Retina (tissue), 1 donor: ENCODE measurements at regions not wholly inside any gene's neighbourhood (a gene's known extent, or its start where the extent isn't known, plus 50 kb on each side); places are given as distances from the start of the nearest gene placed in this dataset.

ENCODE experiments used
- DNase-seq: peaks from one replicate; pipeline ENCODE4 v3.0.0-alpha.2; 2016

DNA sequence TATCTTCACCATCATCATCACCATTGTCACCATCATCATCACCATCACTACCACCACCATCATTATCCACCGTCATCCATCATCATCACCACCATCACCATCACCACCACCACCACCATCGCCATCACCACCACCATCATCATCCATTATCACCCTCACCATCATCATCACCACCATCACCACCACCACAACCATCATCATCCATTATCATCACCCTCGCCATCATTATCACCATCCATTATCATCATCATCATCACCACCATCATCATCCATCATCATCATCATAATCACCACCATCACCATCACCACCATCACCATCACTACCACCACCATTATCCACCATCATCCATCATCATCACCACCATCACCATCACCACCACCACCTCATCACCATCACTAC lies 95.6 kb downstream of the C16orf95 start:
- DNase-seq = no peak

DNA sequence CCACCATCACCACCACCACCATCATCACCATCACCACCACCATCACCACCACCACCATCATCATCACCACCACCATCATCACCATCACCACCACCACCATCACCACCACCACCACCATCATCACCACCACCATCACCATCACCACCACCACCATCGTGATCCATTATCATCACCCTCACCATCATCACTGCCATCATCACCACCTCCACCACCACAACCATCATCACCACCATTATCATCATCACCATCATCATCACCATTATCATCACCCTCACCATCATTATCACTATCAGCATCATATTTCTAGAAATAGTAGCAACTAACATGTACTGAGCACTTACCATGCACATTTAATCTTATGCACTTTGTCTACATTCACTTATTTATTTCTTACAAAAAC lies 94.9 kb downstream of the C16orf95 start:
- no peak for DNase-seq

DNA sequence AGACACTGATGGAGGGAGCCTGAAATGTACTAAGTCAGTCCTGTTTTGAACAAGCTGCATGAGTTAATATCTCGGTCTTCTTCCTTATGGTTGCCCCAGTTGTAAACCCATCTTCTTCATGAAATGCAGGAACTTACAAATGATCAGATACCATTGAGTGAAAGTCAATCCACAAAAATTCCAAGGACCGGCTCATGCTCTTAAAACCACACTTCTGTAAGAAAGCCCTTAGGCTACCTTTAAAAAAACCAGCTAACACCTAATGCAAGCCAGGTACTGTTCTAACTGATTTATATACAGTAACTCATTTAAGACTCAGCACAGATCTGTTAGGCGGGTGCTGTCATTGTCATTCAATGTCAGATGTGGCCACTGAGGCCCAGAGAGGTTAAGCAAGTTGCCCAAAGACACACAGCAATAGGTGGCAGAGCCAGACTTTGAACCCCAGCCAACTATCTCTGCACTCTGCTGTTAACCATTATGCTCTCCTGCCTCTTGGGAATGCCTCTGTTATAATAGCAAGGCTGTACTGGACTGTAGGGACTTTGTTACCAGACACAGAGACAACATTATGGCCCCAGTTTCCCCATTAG lies 93.4 kb downstream of the C16orf95 start:
- no peak for DNase-seq

DNA sequence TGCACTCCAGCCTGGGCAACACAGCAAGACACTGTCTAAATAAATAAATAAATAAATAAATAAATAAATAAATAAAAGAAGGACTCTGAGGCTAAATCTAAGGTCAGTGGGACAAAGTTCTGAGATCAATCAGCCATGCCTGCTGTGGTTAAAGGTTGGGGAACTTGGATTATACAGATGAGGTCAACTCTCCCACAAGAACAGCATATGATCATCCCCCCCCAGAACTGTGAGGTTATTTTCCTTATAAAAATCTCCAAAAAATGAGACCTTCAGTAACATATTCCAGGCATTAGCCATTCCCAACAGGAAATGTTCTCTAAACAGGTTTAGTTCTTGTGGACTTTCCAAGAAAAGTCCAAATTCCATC lies 90.3 kb downstream of the C16orf95 start:
- DNase-seq = no peak

DNA sequence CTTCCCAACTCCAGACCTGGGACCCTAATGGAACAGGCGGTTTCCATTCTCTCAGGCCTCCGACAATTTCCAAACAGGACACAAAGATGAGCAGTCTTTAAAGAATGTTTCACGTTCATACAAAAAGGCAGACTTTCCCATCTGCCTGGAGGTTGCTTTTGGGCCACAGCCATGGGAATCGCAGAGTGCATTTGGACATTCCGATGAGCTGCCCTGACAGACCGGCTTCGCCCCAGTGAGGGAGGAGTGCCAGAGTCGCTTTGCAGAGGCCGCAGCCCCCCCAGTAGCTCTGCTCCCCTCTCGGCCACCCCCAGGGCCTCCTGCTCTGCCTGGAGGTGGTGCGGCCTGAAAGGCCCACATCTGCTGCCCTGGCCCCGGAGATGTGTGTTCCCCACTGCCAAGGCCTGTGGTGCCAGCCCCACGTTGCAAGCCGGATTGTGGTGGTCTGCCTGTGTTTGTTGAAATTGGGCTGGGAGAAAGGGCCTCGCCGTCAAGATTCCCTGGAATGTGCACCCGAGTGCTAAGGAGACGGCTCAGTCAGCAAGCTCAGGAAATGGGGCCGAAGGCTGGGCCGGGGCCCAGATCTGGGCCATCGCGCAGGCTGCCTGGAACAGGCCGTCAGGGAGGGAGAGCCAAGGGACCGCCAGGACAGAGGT lies 89.8 kb downstream of the C16orf95 start:
- no peak for DNase-seq

DNA sequence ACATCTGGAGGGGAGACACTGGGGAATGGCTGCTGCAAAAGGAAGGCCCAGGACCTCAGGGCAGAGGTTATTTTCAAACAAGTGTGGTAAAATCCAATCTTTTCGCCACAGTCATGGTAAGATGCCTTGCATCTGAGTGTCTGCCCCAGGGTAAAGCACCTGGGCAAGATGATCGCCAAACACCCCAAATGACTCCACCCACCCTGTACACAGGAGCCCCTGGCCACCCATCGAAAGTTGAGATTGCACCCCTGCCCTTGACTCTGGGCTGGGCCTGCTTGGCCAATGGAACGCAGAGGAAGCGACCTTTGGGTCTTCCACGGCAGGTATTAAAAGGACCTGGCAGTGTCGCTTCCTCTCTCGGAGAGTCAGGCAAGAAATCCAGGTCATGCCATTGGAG lies 88.8 kb downstream of the C16orf95 start:
- no peak for DNase-seq

DNA sequence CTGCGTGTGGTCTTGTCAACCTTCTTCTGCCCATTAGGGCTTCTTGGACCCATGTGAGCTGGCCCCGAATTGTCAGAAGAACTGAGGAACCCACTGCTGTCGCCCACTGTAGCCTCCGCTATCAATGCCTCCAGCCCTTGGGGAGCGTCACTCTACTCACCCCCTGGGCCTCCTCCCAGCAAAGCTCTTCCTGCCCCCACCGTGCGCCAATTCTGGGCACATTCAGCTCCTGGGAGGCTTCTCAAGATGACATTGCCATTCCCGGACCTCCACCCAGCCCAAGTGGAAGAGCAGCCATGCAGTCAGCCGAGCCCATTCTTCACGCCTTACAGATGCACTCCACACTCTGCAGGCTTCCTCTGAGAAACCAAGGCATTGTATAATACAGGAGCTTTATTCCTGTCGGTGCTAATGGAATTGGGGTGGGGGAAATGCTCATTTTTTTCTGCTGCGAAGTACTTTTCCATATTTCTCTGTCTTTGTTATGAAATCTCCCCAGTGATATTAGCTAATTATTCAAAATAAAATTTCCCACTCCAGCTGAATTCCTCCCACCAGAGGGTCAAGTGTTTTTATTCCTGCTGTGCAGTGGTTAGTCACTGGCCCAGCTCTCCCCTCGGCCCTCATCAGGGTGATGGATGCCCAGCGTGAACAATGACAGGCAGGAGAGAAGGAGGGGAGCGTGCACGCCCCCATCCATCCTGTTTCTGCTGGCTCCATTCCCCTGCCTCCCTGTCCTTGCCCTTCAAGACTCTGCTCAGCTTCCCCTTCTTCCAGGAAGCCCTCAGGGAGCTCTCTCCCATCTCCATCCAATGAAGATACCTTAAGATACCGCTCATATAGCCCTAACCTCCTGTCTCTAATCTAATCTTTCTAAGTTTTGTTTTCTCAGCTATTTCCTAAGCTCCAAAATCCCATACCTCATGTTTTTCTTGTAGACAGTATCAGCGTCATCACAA lies 87.7 kb downstream of the C16orf95 start:
- no peak for DNase-seq

DNA sequence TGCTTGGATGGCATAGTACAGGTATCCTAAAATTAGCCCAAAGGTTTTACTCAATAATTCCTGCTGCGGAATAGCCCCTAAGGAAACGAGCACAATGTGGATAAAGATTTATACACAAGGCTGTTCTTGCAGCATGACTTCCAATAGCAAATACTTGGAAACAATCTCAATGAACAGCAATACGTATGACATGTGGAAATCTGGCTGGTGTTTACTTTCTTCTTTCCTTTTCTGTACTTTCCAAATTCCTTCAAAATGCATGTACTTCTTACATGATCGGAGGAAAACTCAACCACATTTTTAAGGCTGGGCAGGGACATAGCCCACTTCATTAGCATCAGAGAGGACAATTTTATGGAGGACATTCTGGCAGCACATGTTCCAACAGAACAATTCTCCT lies 86.6 kb downstream of the C16orf95 start:
- no peak for DNase-seq

DNA sequence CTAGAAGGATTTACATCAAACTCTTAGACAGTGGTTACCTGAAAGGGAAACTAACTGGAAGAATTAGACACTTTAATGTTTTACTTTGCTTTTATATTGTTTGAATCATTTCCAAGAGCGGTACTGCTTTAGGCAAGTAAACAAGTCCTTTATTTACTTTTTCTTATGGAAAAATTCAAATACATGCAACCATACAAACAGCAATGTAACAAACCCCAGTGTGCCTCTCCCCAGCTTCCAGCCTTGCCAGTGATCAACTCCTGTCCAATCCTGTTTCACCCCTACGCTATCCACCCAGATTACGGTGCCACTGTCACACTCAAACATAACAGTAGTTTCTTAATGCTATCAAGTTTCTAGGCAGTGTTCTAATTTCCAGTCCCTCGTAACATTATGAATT lies 85.9 kb downstream of the C16orf95 start:
- DNase-seq = no peak

DNA sequence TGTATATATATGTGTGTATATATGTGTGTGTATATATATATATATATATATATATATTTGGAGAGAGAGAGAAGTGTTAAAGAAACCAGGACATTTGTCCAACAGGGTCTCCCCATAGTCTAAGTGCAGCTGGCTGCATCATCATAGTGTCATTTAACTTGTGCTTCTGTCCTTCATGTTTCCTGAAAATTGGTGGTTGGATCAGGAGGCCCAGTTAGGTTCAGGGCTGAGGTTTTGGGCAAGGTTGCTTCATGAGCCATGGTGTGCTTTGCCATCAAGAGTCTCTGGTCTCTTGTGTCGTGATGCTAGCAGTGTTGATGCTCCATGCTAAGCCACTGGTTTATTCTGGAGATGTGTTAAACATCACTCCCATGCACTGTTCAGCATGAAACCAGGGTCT lies 85.3 kb downstream of the C16orf95 start:
- no peak for DNase-seq

DNA sequence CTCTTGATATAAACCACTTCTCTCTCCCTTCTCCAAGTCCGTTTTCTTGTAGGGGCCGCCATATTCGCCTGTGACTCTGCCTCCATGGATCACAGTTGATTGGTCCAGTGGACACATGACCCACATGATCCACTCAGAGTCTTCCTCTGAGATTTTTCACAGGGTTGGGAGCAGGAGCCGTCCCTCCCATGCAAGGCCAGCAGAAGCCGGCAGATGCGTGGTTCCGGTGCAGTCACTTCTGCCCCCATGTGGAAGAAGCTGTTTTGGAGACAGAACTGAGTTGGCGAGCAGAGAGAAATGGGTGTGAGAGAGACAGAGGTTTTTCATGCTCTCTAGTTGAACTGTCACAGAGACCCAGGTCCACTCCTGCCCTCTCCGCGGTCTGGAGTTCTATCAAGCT lies 83.3 kb downstream of the C16orf95 start:
- DNase-seq = no peak

DNA sequence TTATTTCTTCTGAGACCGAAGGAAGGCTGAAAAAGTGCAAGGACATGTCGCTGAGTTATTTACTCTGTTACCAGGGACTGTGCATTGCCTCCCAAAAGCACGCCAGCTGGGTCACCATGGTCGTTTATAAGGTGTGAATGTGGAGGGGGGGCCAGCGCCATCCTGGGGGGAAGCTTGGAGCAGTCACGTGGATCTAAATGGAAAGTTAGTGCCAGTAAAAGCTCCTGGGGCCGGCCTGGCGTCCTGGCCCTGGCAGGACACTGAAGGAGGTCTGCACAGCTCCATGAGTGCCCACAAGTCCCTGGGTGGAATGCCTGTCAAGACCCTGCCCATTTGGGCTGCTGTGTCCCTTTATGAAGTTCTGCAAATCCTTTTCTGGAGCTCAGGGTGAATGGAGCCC lies 82.6 kb downstream of the C16orf95 start:
- no peak for DNase-seq

DNA sequence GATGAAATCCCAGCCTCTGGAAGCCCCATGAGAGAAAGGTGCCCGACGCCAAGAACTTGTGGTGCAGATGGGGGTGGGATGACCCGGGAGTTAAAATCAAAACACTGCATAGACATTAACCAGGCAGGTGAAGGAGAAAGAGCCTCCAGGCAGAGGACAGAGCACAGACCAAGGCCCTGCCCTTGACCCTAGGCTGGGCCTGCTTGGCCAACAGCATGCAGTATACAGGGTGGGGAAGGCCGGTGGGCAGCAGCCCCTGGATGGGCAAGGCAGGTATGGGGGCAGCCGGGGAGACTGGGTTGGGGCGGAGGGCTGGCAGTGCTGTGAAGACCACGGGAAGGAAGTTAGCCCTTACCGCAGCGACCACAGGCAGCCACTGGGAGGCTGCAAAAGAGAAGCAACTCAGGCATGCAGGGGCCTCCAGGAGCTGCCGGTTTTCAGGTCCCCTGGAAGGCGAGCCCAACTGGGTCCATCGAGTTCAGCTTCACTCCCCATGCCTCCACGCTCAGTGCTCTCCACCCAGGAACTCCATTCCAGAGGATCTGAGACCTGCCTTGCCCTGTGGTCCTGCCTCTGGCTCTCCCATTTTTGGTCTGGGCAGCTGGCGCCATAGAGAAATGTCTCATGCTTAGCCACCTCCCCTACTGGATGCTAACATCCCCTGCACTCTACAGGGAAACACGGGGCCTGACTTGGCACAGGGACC lies 81.2 kb downstream of the C16orf95 start:
- DNase-seq = no peak

DNA sequence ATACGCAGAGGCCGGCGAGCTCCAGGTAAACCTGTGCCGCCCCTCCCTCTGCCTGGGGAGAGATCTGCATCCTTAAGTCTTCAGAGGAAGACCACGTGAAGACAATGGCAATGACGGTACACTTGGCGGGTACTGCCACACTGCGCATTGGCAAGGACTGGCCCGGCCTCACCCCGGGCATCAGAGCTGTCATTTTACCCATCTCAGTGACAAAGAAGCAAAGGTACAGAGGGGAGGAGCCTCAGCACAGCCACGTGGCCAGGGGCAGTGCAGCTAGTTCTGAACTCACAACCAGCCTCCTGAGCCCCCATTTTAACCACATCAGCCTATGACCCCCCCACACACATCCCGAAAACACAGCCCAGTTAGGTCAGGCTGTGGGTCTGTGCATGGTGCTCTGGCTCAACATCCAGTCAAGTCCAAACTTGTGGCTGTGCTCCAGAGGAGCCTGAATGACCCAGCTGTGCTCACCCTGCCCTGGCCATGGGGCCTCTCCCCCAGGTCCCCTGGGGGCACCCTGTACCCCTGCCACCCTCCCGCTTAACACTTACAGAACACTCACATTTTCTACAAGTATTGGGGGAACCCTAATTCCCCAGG lies 80.6 kb downstream of the C16orf95 start:
- DNase-seq = no peak

DNA sequence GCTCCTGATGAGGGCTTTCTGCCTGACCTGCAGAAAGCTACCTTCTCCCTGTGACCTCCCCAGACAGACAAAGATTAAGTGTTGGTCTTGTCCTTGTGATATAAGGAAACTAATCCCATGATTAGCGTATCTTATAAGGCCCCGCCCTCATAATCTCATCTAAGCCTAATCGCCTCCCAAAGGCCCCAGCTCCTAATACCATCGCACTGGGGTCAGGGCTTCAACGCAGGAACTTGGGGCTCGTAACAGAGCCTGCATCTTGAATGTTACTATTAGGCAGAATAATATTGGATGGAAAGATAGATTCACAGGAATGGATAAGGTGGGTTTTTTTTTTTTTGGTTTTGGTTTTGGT lies 78.9 kb downstream of the C16orf95 start:
- DNase-seq = no peak

DNA sequence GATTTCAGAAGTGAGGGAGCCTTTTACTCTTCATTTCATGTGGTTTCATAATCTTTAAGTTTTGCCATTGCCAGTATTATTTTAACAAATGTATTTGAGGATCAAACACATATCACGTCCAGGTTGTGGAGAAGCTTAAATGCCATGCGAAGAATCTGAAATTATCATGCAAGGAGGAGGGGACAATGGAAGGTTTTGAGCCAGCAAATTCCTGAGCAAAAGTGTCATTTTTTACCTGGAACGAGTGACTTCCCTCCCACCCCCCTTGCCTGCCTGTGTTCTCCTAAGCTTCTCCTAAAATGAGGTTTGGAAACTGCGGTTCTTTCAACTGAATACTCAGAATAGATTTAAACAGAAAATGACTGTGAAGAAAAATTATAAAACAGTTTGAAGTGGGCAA lies 77.6 kb downstream of the C16orf95 start:
- DNase-seq = no peak

DNA sequence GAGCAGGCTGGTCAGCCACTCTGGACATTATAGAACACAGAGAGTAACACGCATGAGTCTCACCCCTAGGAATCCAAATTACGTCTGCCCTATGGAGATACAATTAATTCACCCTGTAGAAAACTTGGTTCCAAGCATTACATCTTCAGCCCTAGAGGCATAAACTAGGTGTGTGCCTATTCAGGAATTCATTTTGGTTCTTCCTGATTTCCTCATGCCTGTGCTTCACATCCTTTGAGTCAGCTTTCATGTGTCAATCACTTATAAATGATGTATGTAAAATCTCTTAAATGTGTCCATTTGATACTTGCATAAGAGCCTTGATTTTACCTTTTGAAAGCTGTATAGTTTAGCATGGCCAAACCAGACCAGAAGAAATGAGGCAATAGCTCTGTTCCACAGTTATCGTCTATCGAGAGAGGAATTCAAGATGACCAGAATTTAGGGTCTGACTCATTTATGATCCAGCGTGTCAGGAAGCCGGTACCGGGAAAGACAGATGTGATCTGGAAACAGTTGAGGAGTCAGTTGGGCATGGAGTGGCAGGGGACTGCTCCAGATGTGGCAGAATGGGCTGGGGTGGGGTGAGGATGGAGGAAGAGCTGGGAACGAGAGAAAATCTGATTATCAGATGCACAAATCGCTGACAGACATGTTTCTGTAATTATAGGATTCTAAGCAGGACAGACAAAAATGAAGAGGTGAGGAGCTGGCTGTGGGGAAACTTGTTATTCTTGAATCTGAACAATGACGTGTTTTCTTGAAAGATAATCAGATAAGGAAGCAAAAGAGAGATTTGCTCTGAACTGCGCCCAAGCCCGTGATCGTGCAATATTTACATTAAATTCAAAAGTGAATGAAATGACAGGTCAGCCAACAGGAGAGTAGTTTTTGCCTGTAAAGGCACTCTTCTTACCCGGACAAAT lies 76.7 kb downstream of the C16orf95 start:
- no peak for DNase-seq

DNA sequence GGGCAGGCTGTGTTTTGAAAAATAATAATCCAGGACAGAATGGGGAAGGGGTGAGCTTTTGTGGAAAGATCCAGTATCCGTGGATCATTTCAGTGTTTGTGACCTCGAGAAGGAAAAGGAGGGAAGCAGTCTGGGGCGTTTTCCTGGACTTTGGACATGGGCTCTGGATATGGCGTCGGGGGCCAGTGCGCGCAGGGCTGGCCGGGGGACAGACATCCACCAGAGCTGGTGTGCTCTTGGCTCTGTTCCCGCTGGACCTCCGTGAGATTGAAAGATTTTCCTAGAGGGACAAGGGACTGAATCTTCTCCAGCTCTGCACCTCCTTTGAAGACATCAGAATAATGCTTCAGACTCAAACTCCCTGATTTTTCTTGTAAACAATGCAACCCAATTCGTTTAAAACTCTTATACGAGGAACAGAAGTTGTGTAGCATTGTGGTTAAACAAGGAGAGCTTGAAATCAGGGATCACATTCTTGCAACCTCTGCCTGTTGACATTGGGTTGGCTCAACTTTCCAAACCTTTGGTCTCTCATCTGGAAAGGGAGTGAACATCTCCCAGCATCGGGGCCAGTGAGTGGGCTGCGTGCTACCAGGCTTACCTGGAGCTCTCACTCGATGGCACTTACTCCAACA lies 75.9 kb downstream of the C16orf95 start:
- DNase-seq = no peak

DNA sequence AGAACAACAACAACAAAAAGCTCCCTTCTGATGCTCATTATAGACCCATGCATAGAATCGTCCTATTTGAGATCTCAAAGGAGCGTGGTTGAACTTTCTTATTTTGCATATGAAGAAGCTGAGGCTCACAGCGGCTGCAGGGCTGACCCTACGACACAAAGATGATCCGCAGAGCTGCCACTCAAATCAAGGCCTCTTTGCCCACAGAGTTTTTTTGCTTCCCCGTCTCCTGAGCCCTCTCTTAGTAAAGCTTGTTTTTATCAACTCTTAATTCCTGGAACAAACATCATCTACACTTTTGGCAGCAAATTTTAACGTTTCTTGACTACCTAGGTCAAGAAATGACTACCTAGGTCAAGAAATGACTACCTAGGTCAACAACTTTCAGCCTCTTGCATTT lies 73.7 kb downstream of the C16orf95 start:
- DNase-seq = no peak

DNA sequence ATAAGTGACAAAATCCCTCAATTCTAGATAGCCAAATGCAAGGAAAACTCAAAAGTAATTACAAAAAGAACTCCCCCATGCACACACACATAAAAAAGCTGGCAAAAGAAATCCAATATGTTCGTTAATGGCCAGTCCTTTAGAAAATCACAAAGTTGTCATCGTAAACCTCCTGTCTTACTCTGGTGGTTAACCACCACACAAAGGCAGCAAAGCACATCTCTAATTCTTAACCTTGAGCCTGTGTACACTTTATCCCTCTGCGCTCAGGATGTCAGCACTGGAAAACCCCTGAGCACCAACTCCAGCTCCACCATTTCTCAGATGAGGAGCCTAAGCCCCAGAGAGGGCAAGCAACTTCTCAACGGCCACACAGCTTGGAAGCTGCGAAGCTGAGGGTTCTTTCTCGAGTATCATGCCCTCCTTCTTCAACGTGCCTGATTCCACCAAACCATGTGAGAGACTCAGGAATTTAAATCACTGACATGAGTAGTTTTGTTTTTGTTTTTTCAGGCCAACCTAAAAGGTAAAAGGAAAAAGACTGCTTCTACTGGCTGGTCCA lies 72.5 kb downstream of the C16orf95 start:
- no peak for DNase-seq

DNA sequence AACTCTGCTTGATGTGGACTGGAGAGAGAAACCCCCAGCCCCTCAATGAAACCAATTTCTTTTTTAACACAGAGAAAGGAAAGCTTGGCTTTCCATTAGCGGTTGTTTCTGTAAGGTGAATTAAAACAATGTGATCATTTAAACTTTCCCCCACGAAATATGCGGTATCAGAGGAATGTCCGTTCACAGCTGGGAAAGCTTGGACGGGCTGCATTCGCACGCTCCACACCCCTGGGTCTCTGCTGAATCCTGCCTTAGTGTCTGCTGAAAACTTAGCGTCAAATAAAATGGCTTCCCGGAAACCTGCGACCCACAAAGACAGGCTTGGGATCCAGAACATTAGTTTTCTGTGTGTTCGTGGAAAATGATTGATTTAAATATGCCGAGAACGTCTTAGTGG lies 71.7 kb downstream of the C16orf95 start:
- DNase-seq = no peak
